Nephron (organoid): ENCODE measurements at regions not wholly inside any gene's neighbourhood (a gene's known extent, or its start where the extent isn't known, plus 50 kb on each side); places are given as distances from the start of the nearest gene placed in this dataset.

Source experiments
- H3K27ac Mint-ChIP-seq, 3 experiments: 2 replicates each; pipeline ENCODE4 v1.8.0; 2020; ENCODE audit warnings: mixed read lengths in 3 of 3, mild to moderate bottlenecking in 2 of 3, moderate library complexity in 1 of 3
- H3K27me3 Mint-ChIP-seq: 2 replicates; pipeline ENCODE4 v1.8.0; 2021; ENCODE audit warnings: low read depth, mild to moderate bottlenecking, moderate library complexity, mixed read lengths
- H3K36me3 Mint-ChIP-seq: 2 replicates; pipeline ENCODE4 v1.8.0; 2020; ENCODE audit warnings: low read depth, mixed read lengths
- H3K4me1 Mint-ChIP-seq: 2 replicates; pipeline ENCODE4 v1.8.0; 2020; ENCODE audit warnings: mixed read lengths
- H3K4me3 Mint-ChIP-seq, 3 experiments: 2 replicates each; pipeline ENCODE4 v1.8.0; 2020; ENCODE audit warnings: mild to moderate bottlenecking in 3 of 3, mixed read lengths in 3 of 3, moderate library complexity in 2 of 3
- H3K9me3 Mint-ChIP-seq: 2 replicates; pipeline ENCODE4 v1.8.0; 2020; ENCODE audit warnings: mixed read lengths
- TF ChIP-seq, protein P1 (sequence below), 3 experiments: fragments of 200-600 bp; sonication (generic); IDR thresholded peaks; one replicate each; pipeline ENCODE4 v1.5.0; 2021; ENCODE audit warnings: antibody characterized with exemption in 3 of 3; ENCODE audit not compliant: unreplicated experiment in 3 of 3

DNA sequence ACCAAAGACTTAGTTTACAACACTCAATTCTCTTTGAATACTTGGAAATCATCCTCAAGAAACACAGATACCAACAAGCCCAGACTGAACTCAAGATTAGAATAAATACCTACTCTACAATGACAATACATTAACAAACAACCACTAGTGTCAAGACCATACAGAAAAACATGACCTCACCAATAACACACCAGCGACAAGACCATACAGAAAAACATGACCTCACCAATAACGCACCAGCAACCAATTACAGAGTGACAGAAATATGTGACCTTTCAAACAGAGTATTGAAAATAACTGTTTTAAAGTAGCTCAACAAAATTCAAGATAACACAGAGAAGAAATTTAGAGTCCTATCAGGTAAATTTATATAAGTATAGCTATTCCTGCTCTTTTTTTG, 876.0 kb downstream of the EPHA3 start:
- Mint-ChIP-seq H3K27me3 (no peaks in the 10 kb centered on the region), H3K4me3 (no peak overlapping the region), H3K9me3 (peaks cover 19% of the 10 kb centered on the region), H3K36me3 (no peaks in the 10 kb centered on the region), H3K4me1 (no peaks in the 10 kb centered on the region), H3K27ac (no peak overlapping the region)
- TF ChIP-seq, protein P1, sequence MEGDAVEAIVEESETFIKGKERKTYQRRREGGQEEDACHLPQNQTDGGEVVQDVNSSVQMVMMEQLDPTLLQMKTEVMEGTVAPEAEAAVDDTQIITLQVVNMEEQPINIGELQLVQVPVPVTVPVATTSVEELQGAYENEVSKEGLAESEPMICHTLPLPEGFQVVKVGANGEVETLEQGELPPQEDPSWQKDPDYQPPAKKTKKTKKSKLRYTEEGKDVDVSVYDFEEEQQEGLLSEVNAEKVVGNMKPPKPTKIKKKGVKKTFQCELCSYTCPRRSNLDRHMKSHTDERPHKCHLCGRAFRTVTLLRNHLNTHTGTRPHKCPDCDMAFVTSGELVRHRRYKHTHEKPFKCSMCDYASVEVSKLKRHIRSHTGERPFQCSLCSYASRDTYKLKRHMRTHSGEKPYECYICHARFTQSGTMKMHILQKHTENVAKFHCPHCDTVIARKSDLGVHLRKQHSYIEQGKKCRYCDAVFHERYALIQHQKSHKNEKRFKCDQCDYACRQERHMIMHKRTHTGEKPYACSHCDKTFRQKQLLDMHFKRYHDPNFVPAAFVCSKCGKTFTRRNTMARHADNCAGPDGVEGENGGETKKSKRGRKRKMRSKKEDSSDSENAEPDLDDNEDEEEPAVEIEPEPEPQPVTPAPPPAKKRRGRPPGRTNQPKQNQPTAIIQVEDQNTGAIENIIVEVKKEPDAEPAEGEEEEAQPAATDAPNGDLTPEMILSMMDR (IDR thresholded peaks at IDR 0.05; ENCODE audit: unreplicated experiment in 3 of 3) = no peak

DNA sequence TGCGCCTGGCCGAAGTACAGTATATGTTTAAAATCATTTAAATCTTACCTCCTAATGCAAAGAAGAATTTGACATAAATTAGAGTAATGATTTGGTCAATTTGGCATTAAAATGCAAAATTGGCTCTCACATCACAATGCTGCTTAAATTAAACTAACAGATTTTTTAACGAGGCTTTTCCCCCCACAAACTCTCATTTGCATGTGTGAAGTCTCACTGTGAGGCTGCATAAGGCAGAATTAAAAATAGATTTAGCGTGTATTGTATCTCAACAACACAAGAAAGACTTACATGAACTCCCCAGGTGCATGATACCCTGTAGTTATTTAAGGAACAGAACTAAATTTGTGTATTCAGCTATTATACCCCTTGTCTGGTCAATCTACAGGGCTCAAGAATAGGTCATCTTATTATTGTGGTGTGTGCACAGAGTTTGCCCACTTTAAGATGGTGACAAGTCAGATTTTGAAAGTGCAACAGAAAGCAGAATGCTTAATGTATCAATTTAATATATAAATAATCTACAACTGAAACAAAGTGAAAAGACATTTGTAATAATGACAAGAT, 897.9 kb downstream of the EPHA3 start:
- Mint-ChIP-seq H3K36me3 (no peaks in the 10 kb centered on the region), H3K27me3 (no peaks in the 10 kb centered on the region), H3K4me1 (peaks cover 40% of the 10 kb centered on the region), H3K9me3 (peaks cover 5% of the 10 kb centered on the region), H3K27ac (no peak overlapping the region), H3K4me3 (no peak overlapping the region)
- TF ChIP-seq, protein P1 (IDR thresholded peaks at IDR 0.05; ENCODE audit: unreplicated experiment in 3 of 3) = no peak

DNA sequence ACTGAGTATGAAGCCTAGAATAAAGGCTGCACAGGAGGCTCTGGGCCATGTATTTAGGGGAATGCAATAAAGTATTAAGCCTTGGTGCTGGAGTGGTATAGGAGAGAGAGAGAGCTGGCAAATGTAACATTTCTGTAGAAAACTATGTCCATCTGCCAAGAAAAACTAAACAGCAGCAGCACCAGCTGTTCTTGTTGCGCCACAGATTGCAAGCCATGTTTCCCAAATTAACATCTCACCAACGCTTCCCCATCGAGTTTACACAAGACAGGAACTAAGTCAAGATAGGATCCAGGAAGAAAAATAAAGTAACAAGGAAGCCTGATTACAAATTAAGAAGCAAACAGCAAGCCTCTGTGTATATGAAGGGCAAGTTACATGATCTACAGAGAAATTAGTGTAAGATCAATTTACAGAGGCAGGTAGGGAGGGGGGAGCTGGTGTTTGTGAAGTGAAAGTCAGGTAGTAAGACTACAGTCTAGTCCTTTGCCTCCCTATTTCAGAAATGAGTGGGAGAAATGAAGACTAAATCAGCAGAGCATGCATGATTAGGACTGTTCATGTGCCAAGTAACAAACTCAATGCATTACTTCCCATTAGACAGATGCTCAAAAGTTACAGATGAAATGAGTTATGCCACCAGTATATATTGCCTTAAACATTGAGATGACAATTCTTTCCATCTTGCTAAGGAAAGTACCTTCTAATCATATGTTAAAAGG, 900.5 kb downstream of the EPHA3 start:
- Mint-ChIP-seq H3K9me3 (no peaks in the 10 kb centered on the region), H3K4me1 (peaks cover 48% of the 10 kb centered on the region), H3K27me3 (no peaks in the 10 kb centered on the region), H3K27ac (peak overlapping the region; percentile 12 to 37 (median 29)), H3K36me3 (no peaks in the 10 kb centered on the region), H3K4me3 (peak overlapping the region in 1 of 3 experiments; percentile 34)
- TF ChIP-seq, protein P1 (IDR thresholded peaks at IDR 0.05; ENCODE audit: unreplicated experiment in 3 of 3) = no peak

DNA sequence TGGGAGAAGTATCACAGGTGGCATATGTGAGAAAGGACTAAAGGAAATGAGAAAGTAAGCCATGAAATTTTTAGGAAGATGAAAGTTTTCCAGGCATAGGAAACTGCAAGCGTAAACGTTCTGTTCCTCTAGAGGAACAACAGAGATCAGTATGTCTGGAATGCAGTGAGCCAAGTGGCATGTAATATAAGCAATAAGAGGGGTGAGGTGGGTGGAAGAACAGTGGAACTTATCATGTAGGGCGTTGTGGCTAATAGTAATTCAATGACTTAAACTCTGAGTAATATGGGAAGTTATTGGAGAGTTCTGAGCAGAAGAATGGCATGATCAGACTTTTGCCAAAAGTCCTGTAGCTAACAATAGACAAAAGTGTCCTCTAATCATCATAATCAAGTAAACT, 902.9 kb downstream of the EPHA3 start:
- Mint-ChIP-seq H3K27ac (peak overlapping the region in 2 of 3 experiments; percentile 12 to 16), H3K4me3 (no peak overlapping the region), H3K4me1 (peaks cover 43% of the 10 kb centered on the region), H3K36me3 (no peaks in the 10 kb centered on the region), H3K9me3 (no peaks in the 10 kb centered on the region), H3K27me3 (no peaks in the 10 kb centered on the region)
- TF ChIP-seq, protein P1 (IDR thresholded peaks at IDR 0.05; ENCODE audit: unreplicated experiment in 3 of 3) = no peak

DNA sequence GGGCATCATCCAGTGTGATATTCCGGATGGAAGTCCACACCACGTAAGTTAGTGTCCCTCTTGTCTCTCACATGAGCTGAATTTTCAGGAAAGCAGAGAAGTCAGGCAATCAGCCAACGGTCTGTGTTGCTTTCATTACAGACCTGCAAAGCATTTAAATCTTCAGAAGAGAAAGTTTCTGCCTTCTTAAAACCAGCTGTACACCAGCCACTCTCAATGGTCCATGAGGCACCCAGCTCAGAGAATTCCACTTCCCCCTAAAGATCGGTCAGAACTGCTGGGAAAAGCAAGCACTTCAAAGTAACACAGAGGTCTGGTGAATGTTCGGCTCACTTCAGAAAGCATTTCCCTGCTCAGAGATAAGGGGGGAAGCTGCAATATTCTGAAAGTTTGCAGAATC, 903.7 kb downstream of the EPHA3 start:
- no peaks in the 10 kb centered on the region for H3K27me3 Mint-ChIP-seq
- TF ChIP-seq, protein P1 (IDR thresholded peaks at IDR 0.05; ENCODE audit: unreplicated experiment in 3 of 3) = no peak
- peak overlapping the region; percentile 32 to 54 (median 33) for H3K27ac Mint-ChIP-seq
- H3K4me3 Mint-ChIP-seq = no peak overlapping the region
- no peaks in the 10 kb centered on the region for H3K36me3 Mint-ChIP-seq
- H3K4me1 Mint-ChIP-seq = peaks cover 44% of the 10 kb centered on the region
- H3K9me3 Mint-ChIP-seq = no peaks in the 10 kb centered on the region

DNA sequence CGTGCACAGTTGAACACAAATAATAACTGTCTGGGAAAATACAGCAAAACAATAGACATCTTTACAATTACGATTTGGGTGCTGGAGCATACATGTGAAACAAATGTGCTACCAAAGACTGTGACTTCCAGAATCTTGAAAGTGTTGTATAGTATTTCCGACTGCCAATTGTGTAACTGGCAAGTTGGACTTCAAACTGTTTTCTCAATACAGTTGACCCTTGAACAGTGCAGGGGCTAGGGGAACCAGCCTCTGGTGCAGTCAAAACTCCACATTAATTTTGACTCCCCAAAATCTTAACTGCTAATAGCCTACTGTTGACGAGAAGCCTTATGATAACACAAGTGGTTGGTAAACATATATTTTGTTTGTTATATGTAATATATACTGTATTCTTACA, 904.2 kb downstream of the EPHA3 start:
- H3K4me1 Mint-ChIP-seq = peaks cover 48% of the 10 kb centered on the region

More for the DNA sequence above, 904.2 kb downstream of the EPHA3 start:
- peak overlapping the region in 2 of 3 experiments; percentile 33 to 54 for H3K27ac Mint-ChIP-seq
- TF ChIP-seq, protein P1 (IDR thresholded peaks at IDR 0.05; ENCODE audit: unreplicated experiment in 3 of 3) = no peak
- no peaks in the 10 kb centered on the region for H3K36me3 Mint-ChIP-seq
- H3K4me3 Mint-ChIP-seq = no peak overlapping the region
- no peaks in the 10 kb centered on the region for H3K27me3 Mint-ChIP-seq
- no peaks in the 10 kb centered on the region for H3K9me3 Mint-ChIP-seq
